ENCODE measurements at regions not wholly inside any gene's neighbourhood (a gene's known extent, or its start where the extent isn't known, plus 50 kb on each side); places are given as distances from the start of the nearest gene placed in this dataset.

DNA sequence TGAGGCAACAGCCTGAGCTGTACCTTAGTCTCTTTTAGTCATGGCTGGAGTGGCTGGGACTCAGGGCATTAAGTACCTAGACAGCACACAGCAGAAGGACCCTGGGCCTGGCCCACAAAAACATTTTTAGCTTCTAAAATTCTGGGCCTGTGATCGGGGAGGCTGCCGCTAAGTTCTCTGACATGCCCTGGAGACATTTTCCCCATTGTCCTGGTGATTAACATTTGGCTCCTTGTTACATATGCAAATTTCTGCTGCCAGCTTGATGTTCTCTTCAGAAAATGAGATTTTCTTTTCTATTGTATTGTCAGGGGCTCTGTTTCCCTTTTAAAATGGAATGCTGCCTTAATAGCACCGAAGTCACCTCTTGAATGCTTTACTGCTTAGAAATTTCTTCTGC lies 952.4 kb downstream of the TRAM1L1 start:
- TF ChIP-seq, protein P1, sequence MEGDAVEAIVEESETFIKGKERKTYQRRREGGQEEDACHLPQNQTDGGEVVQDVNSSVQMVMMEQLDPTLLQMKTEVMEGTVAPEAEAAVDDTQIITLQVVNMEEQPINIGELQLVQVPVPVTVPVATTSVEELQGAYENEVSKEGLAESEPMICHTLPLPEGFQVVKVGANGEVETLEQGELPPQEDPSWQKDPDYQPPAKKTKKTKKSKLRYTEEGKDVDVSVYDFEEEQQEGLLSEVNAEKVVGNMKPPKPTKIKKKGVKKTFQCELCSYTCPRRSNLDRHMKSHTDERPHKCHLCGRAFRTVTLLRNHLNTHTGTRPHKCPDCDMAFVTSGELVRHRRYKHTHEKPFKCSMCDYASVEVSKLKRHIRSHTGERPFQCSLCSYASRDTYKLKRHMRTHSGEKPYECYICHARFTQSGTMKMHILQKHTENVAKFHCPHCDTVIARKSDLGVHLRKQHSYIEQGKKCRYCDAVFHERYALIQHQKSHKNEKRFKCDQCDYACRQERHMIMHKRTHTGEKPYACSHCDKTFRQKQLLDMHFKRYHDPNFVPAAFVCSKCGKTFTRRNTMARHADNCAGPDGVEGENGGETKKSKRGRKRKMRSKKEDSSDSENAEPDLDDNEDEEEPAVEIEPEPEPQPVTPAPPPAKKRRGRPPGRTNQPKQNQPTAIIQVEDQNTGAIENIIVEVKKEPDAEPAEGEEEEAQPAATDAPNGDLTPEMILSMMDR (conservative IDR thresholded peaks at IDR 0.05; ENCODE audit: low read length), result no peak
- TF ChIP-seq EZH2phosphoT487 (IDR thresholded peaks at IDR 0.05; ENCODE audit: borderline replicate concordance), result no peak
